GM23248 (cell line): ENCODE measurements at regions not wholly inside any gene's neighbourhood (a gene's known extent, or its start where the extent isn't known, plus 50 kb on each side); places are given as distances from the start of the nearest gene placed in this dataset.
"Not testable (repeated sequence)": the region's sequence is repeated elsewhere in the genome, so short reads cannot be mapped to it uniquely, and the experiment has no call there.

Source experiments
- DNase-seq: peaks from one replicate; pipeline ENCODE4 v3.0.0-alpha.2; 2015
- H2AFZ ChIP-seq: fragments of 200-600 bp; sonication (generic); 2 replicates; pipeline ENCODE4 v1.6.1; 2016; ENCODE audit warnings: antibody characterized with exemption
- H3F3A ChIP-seq: fragments of 200-600 bp; sonication (generic); 2 replicates; pipeline ENCODE4 v1.6.1; 2016; ENCODE audit warnings: mild to moderate bottlenecking, antibody characterized with exemption, mixed run types; ENCODE audit not compliant: insufficient read depth
- H3K27ac ChIP-seq: fragments of 200-600 bp; sonication (generic); 2 replicates; pipeline ENCODE4 v1.5.1; 2016; ENCODE audit warnings: mild to moderate bottlenecking
- H3K27me3 ChIP-seq: fragments of 200-600 bp; sonication (generic); replicated peaks from 2 replicates; pipeline ENCODE4 v1.6.1; 2016; ENCODE audit warnings: mild to moderate bottlenecking; ENCODE audit not compliant: insufficient read depth
- H3K36me3 ChIP-seq: fragments of 200-600 bp; sonication (generic); 2 replicates; pipeline ENCODE4 v1.6.1; 2016; ENCODE audit warnings: low read depth, mild to moderate bottlenecking
- H3K4me1 ChIP-seq: fragments of 200-600 bp; sonication (generic); 2 replicates; pipeline ENCODE4 v1.6.1; 2016; ENCODE audit warnings: mild to moderate bottlenecking; ENCODE audit not compliant: insufficient read depth
- H3K4me2 ChIP-seq: fragments of 200-600 bp; sonication (generic); one replicate; pipeline ENCODE4 v1.6.1; 2016; ENCODE audit warnings: mild to moderate bottlenecking; ENCODE audit not compliant: unreplicated experiment
- H3K4me3 ChIP-seq: fragments of 200-600 bp; sonication (generic); 2 replicates; pipeline ENCODE4 v1.5.1; 2016; ENCODE audit warnings: mild to moderate bottlenecking
- H3K79me2 ChIP-seq: fragments of 200-600 bp; sonication (generic); 2 replicates; pipeline ENCODE4 v1.6.1; 2016; ENCODE audit warnings: mild to moderate bottlenecking; ENCODE audit not compliant: insufficient read depth
- H3K9ac ChIP-seq: fragments of 200-600 bp; sonication (generic); 2 replicates; pipeline ENCODE4 v1.6.1; 2016; ENCODE audit warnings: mild to moderate bottlenecking
- H3K9me2 ChIP-seq: fragments of 200-600 bp; sonication (generic); 2 replicates; pipeline ENCODE4 v1.6.1; 2016; ENCODE audit warnings: mixed run types, mild to moderate bottlenecking, moderate library complexity; ENCODE audit not compliant: insufficient read depth
- H3K9me3 ChIP-seq: fragments of 200-600 bp; sonication (generic); one replicate; pipeline ENCODE4 v1.6.1; 2017; ENCODE audit warnings: low read depth
- H4K20me1 ChIP-seq: fragments of 200-600 bp; sonication (generic); 2 replicates; pipeline ENCODE4 v1.6.0; 2016; ENCODE audit not compliant: insufficient read depth
- EZH2 ChIP-seq: fragments of 200-600 bp; sonication (generic); IDR thresholded peaks from 2 replicates; pipeline ENCODE4 v1.6.1; 2018; ENCODE audit warnings: antibody characterized with exemption, mild to moderate bottlenecking; ENCODE audit not compliant: insufficient read depth, poor library complexity, severe bottlenecking
- EZH2phosphoT487 ChIP-seq: fragments of 200-600 bp; sonication (generic); IDR thresholded peaks from 2 replicates; pipeline ENCODE4 v1.6.1; 2018; ENCODE audit warnings: antibody characterized with exemption, moderate library complexity, mild to moderate bottlenecking, low read depth; ENCODE audit not compliant: insufficient read depth
- WGBS, 2 experiments: methylation state at CpG; one replicate each; pipeline ENCODE4 v1.1.6; 2015 to 2017; ENCODE audit warnings: low lambda C conversion rate in 2 of 2, low coverage in 1 of 2; ENCODE audit errors: missing lambda C conversion rate in 2 of 2; 5-methylcytosine and 5-hydroxymethylcytosine counted together
- in situ Hi-C: fragments of 300-500 bp; cut with MboI; formaldehyde crosslinking; loops from 2 replicates; pipeline ENCODE4 v1.15.0; 2020

DNA sequence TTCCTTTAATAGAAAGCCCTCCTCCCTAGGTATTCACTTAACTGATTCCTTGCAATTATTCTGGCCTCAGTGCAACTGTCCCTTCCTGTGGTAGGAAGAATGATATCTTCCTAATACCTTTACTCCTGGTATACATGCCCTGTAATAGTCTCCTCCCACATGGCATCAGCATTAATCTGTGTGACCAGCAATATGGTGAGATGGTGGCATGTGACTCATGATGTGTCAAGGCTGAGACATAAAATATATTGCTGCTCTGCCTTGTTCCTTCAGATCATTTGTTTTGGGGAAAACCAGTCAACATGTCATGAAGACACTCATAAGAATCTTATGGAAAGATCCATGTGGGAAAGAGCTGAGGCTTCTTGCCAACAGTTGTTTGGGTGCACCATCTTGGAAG lies 149.1 kb upstream of the TRPM3 start:
- Histone ChIP-seq H3K27me3 (no peaks in the 10 kb centered on the region; the same call in 1 of the 2 replicates), H3F3A (no peaks in the 10 kb centered on the region), H3K4me2 (no peak overlapping the region), H3K79me2 (no peaks in the 10 kb centered on the region), H3K4me3 (no peak overlapping the region), H4K20me1 (no peaks in the 10 kb centered on the region), H3K36me3 (no peaks in the 10 kb centered on the region), H3K9ac (no peak overlapping the region), H3K4me1 (no peaks in the 10 kb centered on the region), H3K27ac (no peak overlapping the region), H3K9me3 (no peaks in the 10 kb centered on the region), H3K9me2 (no peaks in the 10 kb centered on the region), H2AFZ (no peak overlapping the region)
- peak; percentile 14 for DNase-seq
- in situ Hi-C loops: no loop called here
- TF ChIP-seq EZH2phosphoT487 (no peak), EZH2 (no peak)

DNA sequence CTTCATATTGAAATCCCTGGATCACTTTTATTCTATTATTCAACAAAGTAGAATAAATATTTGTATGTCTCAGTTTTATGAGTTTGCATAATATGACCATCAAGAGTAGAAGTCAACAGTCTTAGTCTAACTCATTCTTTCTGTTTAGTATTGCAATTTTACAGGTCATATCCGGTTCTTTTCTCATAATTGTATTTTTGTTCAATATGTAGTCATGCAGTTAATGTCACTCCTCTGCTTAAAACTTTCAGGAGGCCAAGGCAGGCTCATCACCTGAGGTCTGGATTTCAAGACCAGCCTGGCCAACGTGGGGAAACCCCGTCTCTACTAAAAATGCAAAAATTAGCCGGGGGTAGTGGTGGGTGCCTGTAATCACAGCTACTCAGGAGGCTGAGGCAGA lies 148.4 kb upstream of the TRPM3 start:
- H3K4me1 ChIP-seq: no peaks in the 10 kb centered on the region
- H2AFZ ChIP-seq: no peak overlapping the region
- no peaks in the 10 kb centered on the region for H3K9me2 ChIP-seq
- H3K27me3 ChIP-seq: no peaks in the 10 kb centered on the region; the same call in 1 of the 2 replicates
- WGBS, 2 experiments: 54 to 63% methylated on average over 4 of the region's 4 CpGs
- H3K9ac ChIP-seq: no peak overlapping the region
- no peak overlapping the region for H3K4me3 ChIP-seq
- no peaks in the 10 kb centered on the region for H3K79me2 ChIP-seq
- TF ChIP-seq EZH2 (no peak), EZH2phosphoT487 (no peak)
- H3K27ac ChIP-seq: no peak overlapping the region
- in situ Hi-C loops: no loop called here
- no peak overlapping the region for H3K4me2 ChIP-seq
- no peak for DNase-seq
- no peaks in the 10 kb centered on the region for H3K9me3 ChIP-seq
- H4K20me1 ChIP-seq: no peaks in the 10 kb centered on the region
- H3K36me3 ChIP-seq: no peaks in the 10 kb centered on the region
- no peaks in the 10 kb centered on the region for H3F3A ChIP-seq

DNA sequence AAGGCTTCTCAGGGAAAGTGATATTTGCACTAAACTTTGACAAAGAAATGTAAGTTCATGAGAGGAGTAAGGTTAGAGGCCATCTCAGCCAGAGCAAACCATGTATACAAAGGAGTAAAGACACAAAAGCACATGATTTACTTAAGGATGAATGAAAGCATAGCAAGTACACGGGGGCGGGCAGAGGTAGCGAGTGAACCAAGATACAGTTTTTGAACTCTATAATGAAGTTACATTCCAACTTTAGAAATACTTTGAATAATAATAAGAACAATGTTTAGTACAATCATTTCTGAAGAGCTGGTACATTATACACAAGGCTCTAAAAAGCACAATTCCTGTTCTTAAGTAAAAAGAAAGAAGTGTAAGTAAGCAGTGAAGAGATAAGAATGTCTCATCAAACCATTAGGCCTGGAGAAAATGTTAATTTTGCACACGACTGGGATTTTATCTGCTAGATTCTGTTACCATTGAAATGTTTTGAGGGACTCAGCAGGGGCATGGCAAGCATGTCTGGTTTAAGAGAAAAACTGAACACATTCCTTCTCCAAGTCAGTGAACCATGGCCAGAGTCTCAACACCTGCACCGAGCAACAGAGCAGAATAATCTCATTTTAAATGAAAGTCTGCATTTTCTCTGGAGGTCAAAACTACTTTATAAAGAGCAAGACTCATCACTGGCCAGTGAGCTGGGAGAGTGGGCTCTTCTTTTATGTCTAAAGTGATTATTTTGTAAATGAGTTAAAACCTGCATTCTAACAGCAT lies 147.6 kb upstream of the TRPM3 start:
- Histone ChIP-seq H3K4me3 (no peak overlapping the region), H3K4me1 (no peaks in the 10 kb centered on the region), H3K9ac (no peak overlapping the region), H3K79me2 (no peaks in the 10 kb centered on the region), H3K27me3 (no peaks in the 10 kb centered on the region; the same call in 1 of the 2 replicates), H3K9me3 (no peaks in the 10 kb centered on the region), H3F3A (no peaks in the 10 kb centered on the region), H3K36me3 (no peaks in the 10 kb centered on the region), H3K9me2 (no peaks in the 10 kb centered on the region), H4K20me1 (no peaks in the 10 kb centered on the region), H3K27ac (no peak overlapping the region), H2AFZ (no peak overlapping the region), H3K4me2 (no peak overlapping the region)
- TF ChIP-seq EZH2phosphoT487 (no peak), EZH2 (no peak)
- 70 to 74% methylated on average over 5 of the region's 5 CpGs for WGBS, 2 experiments
- in situ Hi-C loops: no loop called here
- no peak for DNase-seq

DNA sequence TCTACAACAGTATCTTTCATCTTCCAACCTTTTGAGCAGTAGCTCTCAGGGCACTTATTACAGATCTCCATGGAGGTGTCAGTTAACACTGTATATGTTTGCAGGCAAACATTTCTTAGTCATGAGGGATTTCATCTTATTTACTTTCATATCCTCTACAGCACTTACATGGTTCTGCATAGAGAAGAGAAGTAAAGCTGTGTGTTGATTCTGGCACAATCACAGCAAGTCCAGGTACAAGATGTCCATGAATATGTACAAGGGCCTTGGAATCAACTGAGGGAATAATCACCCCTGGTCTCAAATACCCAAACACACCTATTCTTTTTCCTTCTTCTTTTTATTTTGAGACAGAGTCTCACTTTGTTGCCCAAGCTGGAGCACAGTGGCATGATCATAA lies 142.0 kb upstream of the TRPM3 start:
- no peaks in the 10 kb centered on the region for H3K9me3 ChIP-seq
- no peaks in the 10 kb centered on the region for H3K27me3 ChIP-seq
- H3K79me2 ChIP-seq: no peaks in the 10 kb centered on the region
- no peaks in the 10 kb centered on the region for H3K36me3 ChIP-seq
- no peaks in the 10 kb centered on the region for H3K9me2 ChIP-seq
- no peaks in the 10 kb centered on the region for H3K4me1 ChIP-seq
- in situ Hi-C loops: no loop called here
- H3K9ac ChIP-seq: no peak overlapping the region
- TF ChIP-seq EZH2phosphoT487 (no peak), EZH2 (no peak)
- no peak overlapping the region for H3K27ac ChIP-seq
- no peak for DNase-seq
- H3K4me2 ChIP-seq: no peak overlapping the region
- no peaks in the 10 kb centered on the region for H4K20me1 ChIP-seq
- no peaks in the 10 kb centered on the region for H3F3A ChIP-seq
- H3K4me3 ChIP-seq: no peak overlapping the region
- no peak overlapping the region for H2AFZ ChIP-seq

DNA sequence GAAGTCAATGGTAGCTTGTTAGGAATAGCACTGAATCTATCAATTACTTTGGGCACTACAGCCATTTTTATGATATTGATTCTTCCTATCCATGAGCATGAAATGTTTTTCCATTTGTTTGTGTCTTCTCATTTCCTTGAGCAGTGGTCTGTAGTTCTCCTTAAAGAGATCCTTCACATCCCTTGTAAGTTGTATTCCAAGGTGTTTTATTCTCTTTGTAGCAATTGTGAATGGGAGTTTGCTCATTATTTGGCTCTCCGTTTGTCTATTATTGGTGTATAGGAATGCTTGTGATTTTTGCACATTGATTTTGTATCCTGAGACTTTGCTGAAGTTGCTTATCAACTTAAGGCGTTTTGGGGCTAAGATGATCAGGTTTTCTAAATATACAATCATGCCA lies 139.0 kb upstream of the TRPM3 start:
- in situ Hi-C loops, DNase-seq, H3K4me1 ChIP-seq, H3K9ac ChIP-seq, H3K4me2 ChIP-seq, H3K4me3 ChIP-seq, H2AFZ ChIP-seq, H3K27ac ChIP-seq, H4K20me1 ChIP-seq, H3K27me3 ChIP-seq, H3K9me3 ChIP-seq, H3K9me2 ChIP-seq, H3K36me3 ChIP-seq, H3K79me2 ChIP-seq, H3F3A ChIP-seq: not testable (repeated sequence)
- WGBS, 2 experiments: 7 to 13% methylated on average over 2 of the region's 2 CpGs
